Stomach (tissue), 8 donors: ENCODE measurements at regions not wholly inside any gene's neighbourhood (a gene's known extent, or its start where the extent isn't known, plus 50 kb on each side); places are given as distances from the start of the nearest gene placed in this dataset.

Experiments
- DNase-seq, 2 donors: peaks; one replicate each; pipeline versions ENCODE4 v3.0.0 to v3.0.0-alpha.2; 2013 to 2019
- H3K27ac ChIP-seq, 5 donors: fragments of 200-600 bp in 4 of 5; sonication (generic) in 4 of 5; one replicate each; pipeline ENCODE4 v1.5.1; 2013 to 2019; ENCODE audit warnings: mild to moderate bottlenecking in 1 of 5, moderate library complexity in 1 of 5
- H3K27me3 ChIP-seq, 3 donors: fragments of 200-600 bp; sonication (generic); one replicate each; pipeline ENCODE4 v1.5.1; 2017 to 2019; ENCODE audit warnings: mixed run types in 1 of 3
- H3K36me3 ChIP-seq, 4 donors: fragments of 200-600 bp; sonication (generic); 1 replicate in 3 of 4; 2 replicates in 1 of 4; pipeline ENCODE4 v1.5.1; 2016 to 2019
- H3K4me1 ChIP-seq, 4 donors: fragments of 200-600 bp; sonication (generic); one replicate each; pipeline ENCODE4 v1.5.1; 2016 to 2019
- H3K4me3 ChIP-seq, 4 donors: fragments of 200-600 bp; sonication (generic) in 3 of 4; one replicate each; pipeline ENCODE4 v1.5.1; 2016 to 2019; ENCODE audit warnings: mild to moderate bottlenecking in 1 of 4
- H3K9me3 ChIP-seq, 4 donors: fragments of 200-600 bp; sonication (generic); one replicate each; pipeline ENCODE4 v1.5.1; 2016 to 2019
- CTCF ChIP-seq, 7 experiments: fragments of 450-650 bp in 4 of 7; fragments of 200-600 bp in 3 of 7; sonication (generic) in 3 of 7; IDR thresholded peaks; one replicate each; pipeline ENCODE4 v1.5.1; 2016 to 2019; ENCODE audit warnings: antibody characterized with exemption in 7 of 7, control low read depth in 2 of 7, mild to moderate bottlenecking in 1 of 7
- EP300 ChIP-seq: sonication (generic); formaldehyde crosslinking; IDR thresholded peaks from one replicate; pipeline ENCODE4 v1.6.1; 2017; ENCODE audit warnings: antibody characterized with exemption
- POLR2A ChIP-seq, 4 donors: fragments of 450-650 bp; IDR thresholded peaks; one replicate each; pipeline ENCODE4 v1.6.1; 2016; ENCODE audit warnings: antibody characterized with exemption in 4 of 4, control low read depth in 2 of 4, mild to moderate bottlenecking in 1 of 4, moderate library complexity in 1 of 4
- POLR2AphosphoS5 ChIP-seq, 3 donors: sonication (generic); formaldehyde crosslinking; IDR thresholded peaks; one replicate each; pipeline ENCODE4 v1.6.1; 2016; ENCODE audit warnings: antibody characterized with exemption in 3 of 3
- WGBS, 5 donors: extraction: QIAGEN DNeasy Blood & Tissue Kit in 3 of 5; methylation state at CpG; one replicate each; pipeline versions ENCODE4 v1.1.5 to v1.1.7; 2013 to 2018; 5-methylcytosine and 5-hydroxymethylcytosine counted together
- intact Hi-C: fragments of 100-400 bp; cut with DNase I; formaldehyde crosslinking; loops from one replicate; pipeline ENCODE4 v1.15.1; 2023; ENCODE audit warnings: low total_unique reads
- donor health status: healthy with polysubstance abuse.
- donor health status: Bipolar disorder and iron deficiency.
- donor health status: healthy.

DNA sequence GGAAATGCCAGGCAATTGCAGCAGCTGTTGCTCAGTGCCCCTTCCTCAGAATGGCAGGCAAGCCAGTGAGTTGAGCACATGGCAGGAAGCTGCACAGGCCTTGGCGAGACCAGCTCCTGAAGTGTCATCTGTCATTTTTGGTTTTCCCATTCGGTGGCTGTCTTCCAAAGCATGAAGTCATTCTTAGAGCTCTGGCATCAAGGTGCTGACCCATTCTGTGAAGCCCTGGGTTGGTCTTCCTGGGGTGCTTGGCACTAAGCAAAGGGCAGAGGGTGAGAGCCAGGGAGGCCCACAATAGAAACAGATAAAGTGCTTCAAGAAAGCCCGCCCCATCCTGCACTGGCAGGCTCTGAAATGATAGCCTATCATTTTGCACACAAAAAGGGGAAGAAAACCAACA lies 150.5 kb downstream of the VAPA start:
- Histone ChIP-seq H3K27me3 (no peaks in the 10 kb centered on the region), H3K27ac (no peak overlapping the region), H3K9me3 (no peaks in the 10 kb centered on the region), H3K36me3 (no peaks in the 10 kb centered on the region), H3K4me3 (no peak overlapping the region), H3K4me1 (peaks cover 4 to 52% (median 37%) of the 10 kb centered on the region in 4 donors)
- TF ChIP-seq POLR2A (IDR thresholded peaks at IDR 0.05) (no peak), POLR2AphosphoS5 (IDR thresholded peaks at IDR 0.05) (no peak), CTCF (IDR thresholded peaks at IDR 0.05) (no peak), EP300 (no peak)
- intact Hi-C loops = no loop called here
- DNase-seq = no peak
- WGBS, 5 donors = 73 to 86% (median 78%) methylated on average over 3 of the region's 3 CpGs

- intact Hi-C loops = no loop called here
- H3K9me3 ChIP-seq = no peaks in the 10 kb centered on the region
- DNase-seq = no peak
- peaks cover 4 to 45% (median 28%) of the 10 kb centered on the region in 4 donors for H3K4me1 ChIP-seq
- 80 to 96% (median 92%) methylated on average over 2 of the region's 2 CpGs for WGBS, 5 donors
- TF ChIP-seq EP300 (no peak), POLR2A (IDR thresholded peaks at IDR 0.05) (no peak), CTCF (IDR thresholded peaks at IDR 0.05) (no peak)
- no peak overlapping the region for H3K4me3 ChIP-seq
- no peaks in the 10 kb centered on the region for H3K27me3 ChIP-seq
- H3K27ac ChIP-seq = no peak overlapping the region
- no peaks in the 10 kb centered on the region for H3K36me3 ChIP-seq
Observed at GRCh38 chr18:10065296-10065695, 151.5 kb downstream of the VAPA start.

DNA sequence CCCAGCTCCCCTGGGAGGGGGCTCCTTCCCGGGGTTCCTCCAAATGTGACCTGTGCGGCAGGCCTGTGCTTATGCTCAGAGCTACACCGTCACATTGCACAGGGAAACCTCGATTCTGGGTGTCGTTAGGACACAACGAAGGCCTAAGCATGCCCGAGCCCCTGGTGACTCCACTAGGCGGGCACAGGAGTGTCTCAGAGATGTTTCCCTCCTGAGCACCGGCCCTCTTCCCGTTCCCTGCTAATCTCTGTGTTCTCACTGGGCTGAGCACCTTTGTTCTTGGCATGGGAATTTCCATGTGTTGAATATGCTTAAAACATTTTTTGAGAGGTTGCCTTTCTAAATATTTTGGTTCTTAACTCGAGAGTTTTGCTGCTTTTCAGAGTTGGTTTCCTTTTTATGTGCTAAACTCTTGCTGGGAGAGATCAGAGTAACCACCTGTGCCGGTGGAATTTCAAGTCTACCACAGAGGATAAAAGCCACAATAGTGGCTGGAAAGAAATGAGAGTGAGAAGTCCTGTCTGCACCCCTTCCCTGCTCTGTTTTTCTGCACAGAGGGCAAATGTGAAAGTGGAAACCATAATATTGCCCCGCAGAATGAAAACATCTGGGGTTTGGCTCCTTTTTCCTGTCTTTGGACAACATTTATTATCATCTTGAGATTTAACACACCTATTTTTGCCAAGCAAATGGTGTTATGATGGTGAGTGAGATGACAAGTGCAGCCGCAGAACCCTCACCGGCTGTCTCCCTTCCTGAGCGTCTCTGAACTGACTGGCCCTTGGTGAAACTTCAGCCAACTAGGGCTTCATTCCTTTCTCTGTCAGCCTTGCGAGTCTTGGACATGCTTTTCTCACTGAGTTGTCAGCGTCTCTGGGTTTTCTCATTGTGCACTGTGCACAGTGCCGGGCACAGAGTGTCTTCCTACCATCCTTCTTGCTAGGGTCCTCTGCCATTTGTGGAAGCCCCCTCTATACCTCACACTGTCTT lies 154.1 kb downstream of the VAPA start:
- TF ChIP-seq POLR2AphosphoS5 (IDR thresholded peaks at IDR 0.05) = no peak
- no peak for TF ChIP-seq POLR2A (IDR thresholded peaks at IDR 0.05)
- TF ChIP-seq EP300 = no peak
- TF ChIP-seq CTCF (IDR thresholded peaks at IDR 0.05) = no peak
- Histone ChIP-seq H3K27me3 (no peaks in the 10 kb centered on the region), H3K27ac (peak overlapping the region in 2 of 5 donors; percentile 1 to 25), H3K4me1 (peaks cover 0 to 23% (median 11%) of the 10 kb centered on the region in 4 donors), H3K4me3 (no peak overlapping the region), H3K9me3 (no peaks in the 10 kb centered on the region), H3K36me3 (no peaks in the 10 kb centered on the region)
- intact Hi-C loops = no loop called here
- DNase-seq = no peak
- 78 to 86% (median 82%) methylated on average over 19 of the region's 19 CpGs for WGBS, 5 donors

GRCh38 chr18:10068766-10069567 lies 155.2 kb downstream of the VAPA start:
- Histone ChIP-seq H3K27me3 (no peaks in the 10 kb centered on the region), H3K4me3 (no peak overlapping the region), H3K9me3 (no peaks in the 10 kb centered on the region), H3K4me1 (peaks cover 0 to 25% (median 11%) of the 10 kb centered on the region in 4 donors), H3K27ac (no peak overlapping the region), H3K36me3 (no peaks in the 10 kb centered on the region)
- WGBS, 5 donors = 96 to 98% (median 97%) methylated on average over 22 of the region's 22 CpGs
- intact Hi-C loops = no loop called here
- TF ChIP-seq POLR2AphosphoS5 (IDR thresholded peaks at IDR 0.05) (no peak), POLR2A (IDR thresholded peaks at IDR 0.05) (no peak), EP300 (no peak), CTCF (IDR thresholded peaks at IDR 0.05) (no peak)
- DNase-seq = no peak
